ENCODE measurements at regions not wholly inside any gene's neighbourhood (a gene's known extent, or its start where the extent isn't known, plus 50 kb on each side); places are given as distances from the start of the nearest gene placed in this dataset.

- TF ChIP-seq CTCF (IDR thresholded peaks at IDR 0.05) = no peak
- TF ChIP-seq POLR2A (IDR thresholded peaks at IDR 0.05) = no peak
Measured at GRCh38 chr7:32330602-32331001, 159.6 kb downstream of the LSM5 start.

Measured in uterus (tissue), 2 donors.